ENCODE measurements at regions not wholly inside any gene's neighbourhood (a gene's known extent, or its start where the extent isn't known, plus 50 kb on each side); places are given as distances from the start of the nearest gene placed in this dataset.

- TF ChIP-seq, protein P1, sequence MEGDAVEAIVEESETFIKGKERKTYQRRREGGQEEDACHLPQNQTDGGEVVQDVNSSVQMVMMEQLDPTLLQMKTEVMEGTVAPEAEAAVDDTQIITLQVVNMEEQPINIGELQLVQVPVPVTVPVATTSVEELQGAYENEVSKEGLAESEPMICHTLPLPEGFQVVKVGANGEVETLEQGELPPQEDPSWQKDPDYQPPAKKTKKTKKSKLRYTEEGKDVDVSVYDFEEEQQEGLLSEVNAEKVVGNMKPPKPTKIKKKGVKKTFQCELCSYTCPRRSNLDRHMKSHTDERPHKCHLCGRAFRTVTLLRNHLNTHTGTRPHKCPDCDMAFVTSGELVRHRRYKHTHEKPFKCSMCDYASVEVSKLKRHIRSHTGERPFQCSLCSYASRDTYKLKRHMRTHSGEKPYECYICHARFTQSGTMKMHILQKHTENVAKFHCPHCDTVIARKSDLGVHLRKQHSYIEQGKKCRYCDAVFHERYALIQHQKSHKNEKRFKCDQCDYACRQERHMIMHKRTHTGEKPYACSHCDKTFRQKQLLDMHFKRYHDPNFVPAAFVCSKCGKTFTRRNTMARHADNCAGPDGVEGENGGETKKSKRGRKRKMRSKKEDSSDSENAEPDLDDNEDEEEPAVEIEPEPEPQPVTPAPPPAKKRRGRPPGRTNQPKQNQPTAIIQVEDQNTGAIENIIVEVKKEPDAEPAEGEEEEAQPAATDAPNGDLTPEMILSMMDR (conservative IDR thresholded peaks at IDR 0.05; ENCODE audit: low read depth, low read length), result no peak
- no peak for TF ChIP-seq EZH2 (IDR thresholded peaks at IDR 0.05; ENCODE audit: borderline replicate concordance, low read depth, low read length, poor library complexity, severe bottlenecking)
- Histone ChIP-seq H3K27me3 (replicated peaks; ENCODE audit: insufficient read depth, low read depth, low read length, poor library complexity) (peaks cover 3% of the 10 kb centered on the region), H3K4me1 (ENCODE audit: insufficient read depth, low read length, poor library complexity, severe bottlenecking) (no peaks in the 10 kb centered on the region), H3K27ac (ENCODE audit: low read depth, low read length, poor library complexity, severe bottlenecking) (no peak overlapping the region), H3K36me3 (ENCODE audit: insufficient read depth, low read length, poor library complexity, severe bottlenecking) (no peaks in the 10 kb centered on the region), H3K4me3 (ENCODE audit: low read depth, low read length, poor library complexity, severe bottlenecking) (no peak overlapping the region), H3K9me3 (ENCODE audit: low read depth, low read length, poor library complexity, severe bottlenecking) (no peaks in the 10 kb centered on the region)
- POLR2A ChIA-PET (ENCODE audit: low non-redundant PET), result no interaction called here
- DNase-seq (ENCODE audit: low spot score), result no peak
- BruUV-seq (replicated peaks), result no TSS peak
- intact Hi-C loops (cut with micrococcal nuclease; ENCODE audit: unreplicated experiment), result loop anchor here (5.0 kb wide), 1 partner anchor 38 kb away; no protein-coding TSS in a partner anchor
- CTCF ChIA-PET, result no interaction called here
These were observed 198.0 kb downstream of the TJP1 start for GRCh38 chr15:29624271-29624670.

DNA sequence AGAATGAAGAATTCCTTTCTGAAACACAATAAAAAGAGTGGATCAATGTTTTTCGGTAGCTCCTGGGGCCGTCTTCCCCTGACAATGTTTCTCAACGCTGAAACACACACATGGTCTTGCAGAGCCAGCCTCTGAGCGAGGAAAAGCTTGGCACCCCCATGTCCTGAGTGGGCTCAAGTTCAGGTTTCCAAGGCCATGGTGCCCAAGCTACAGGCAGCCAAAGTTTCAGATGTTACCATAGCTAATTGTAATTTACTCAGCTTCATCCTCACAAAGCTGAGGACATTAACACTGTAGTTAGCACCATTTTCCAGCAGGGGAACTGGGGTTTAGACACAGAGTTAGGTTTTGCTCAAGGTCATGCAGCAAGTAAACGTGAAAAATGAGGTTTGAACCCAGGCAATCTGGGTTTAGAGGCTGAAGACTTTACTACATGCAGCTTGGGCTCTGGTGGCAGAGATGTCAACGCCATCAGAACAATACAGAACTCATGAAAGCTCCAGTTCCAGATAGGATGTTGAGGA lies 199.1 kb downstream of the TJP1 start:
- TF ChIP-seq EZH2 (IDR thresholded peaks at IDR 0.05; ENCODE audit: borderline replicate concordance, low read depth, low read length, poor library complexity, severe bottlenecking), result no peak
- TF ChIP-seq, protein P1 (conservative IDR thresholded peaks at IDR 0.05; ENCODE audit: low read depth, low read length), result 0 out of 2 replicates have a peak, but pooled peaks have one; percentile 17
- BruUV-seq (replicated peaks), result no TSS peak
- no peaks in the 10 kb centered on the region for H3K36me3 ChIP-seq (ENCODE audit: insufficient read depth, low read length, poor library complexity, severe bottlenecking)
- intact Hi-C loops (cut with micrococcal nuclease; ENCODE audit: unreplicated experiment), result loop anchor here (5.0 kb wide), 1 partner anchor 39 kb away; no protein-coding TSS in a partner anchor
- ChIA-PET CTCF (no interaction called here), POLR2A (ENCODE audit: low non-redundant PET) (no interaction called here)
- H3K9me3 ChIP-seq (ENCODE audit: low read depth, low read length, poor library complexity, severe bottlenecking), result no peaks in the 10 kb centered on the region
- no peak overlapping the region for H3K27ac ChIP-seq (ENCODE audit: low read depth, low read length, poor library complexity, severe bottlenecking)
- H3K27me3 ChIP-seq (replicated peaks; ENCODE audit: insufficient read depth, low read depth, low read length, poor library complexity), result peaks cover 3% of the 10 kb centered on the region
- no peaks in the 10 kb centered on the region for H3K4me1 ChIP-seq (ENCODE audit: insufficient read depth, low read length, poor library complexity, severe bottlenecking)
- H3K4me3 ChIP-seq (ENCODE audit: low read depth, low read length, poor library complexity, severe bottlenecking), result no peak overlapping the region
- DNase-seq (ENCODE audit: low spot score), result no peak

- no peak overlapping the region for H3K4me3 ChIP-seq (ENCODE audit: low read depth, low read length, poor library complexity, severe bottlenecking)
- no peaks in the 10 kb centered on the region for H3K36me3 ChIP-seq (ENCODE audit: insufficient read depth, low read length, poor library complexity, severe bottlenecking)
- DNase-seq (ENCODE audit: low spot score), result no peak
- ChIA-PET POLR2A (ENCODE audit: low non-redundant PET) (no interaction called here), CTCF (no interaction called here)
- intact Hi-C loops (cut with micrococcal nuclease; ENCODE audit: unreplicated experiment), result loop anchor here (5.0 kb wide), 1 partner anchor 40 kb away; no protein-coding TSS in a partner anchor
- H3K27me3 ChIP-seq (replicated peaks; ENCODE audit: insufficient read depth, low read depth, low read length, poor library complexity), result peaks cover 3% of the 10 kb centered on the region
- no peak overlapping the region for H3K27ac ChIP-seq (ENCODE audit: low read depth, low read length, poor library complexity, severe bottlenecking)
- H3K4me1 ChIP-seq (ENCODE audit: insufficient read depth, low read length, poor library complexity, severe bottlenecking), result no peaks in the 10 kb centered on the region
- H3K9me3 ChIP-seq (ENCODE audit: low read depth, low read length, poor library complexity, severe bottlenecking), result no peaks in the 10 kb centered on the region
- BruUV-seq (replicated peaks), result no TSS peak
- TF ChIP-seq EZH2 (IDR thresholded peaks at IDR 0.05; ENCODE audit: borderline replicate concordance, low read depth, low read length, poor library complexity, severe bottlenecking), result no peak
- TF ChIP-seq, protein P1 (conservative IDR thresholded peaks at IDR 0.05; ENCODE audit: low read depth, low read length), result no peak
These were observed 199.6 kb downstream of the TJP1 start for GRCh38 chr15:29622637-29623036.

All from A673 (cell line).